ENCODE measurements at regions not wholly inside any gene's neighbourhood (a gene's known extent, or its start where the extent isn't known, plus 50 kb on each side); places are given as distances from the start of the nearest gene placed in this dataset.

- DNase-seq (ENCODE audit: low spot score), result no peak
- Histone ChIP-seq H3K27ac (no peak overlapping the region), H3K4me3 (no peak overlapping the region)
- TF ChIP-seq, protein P1, sequence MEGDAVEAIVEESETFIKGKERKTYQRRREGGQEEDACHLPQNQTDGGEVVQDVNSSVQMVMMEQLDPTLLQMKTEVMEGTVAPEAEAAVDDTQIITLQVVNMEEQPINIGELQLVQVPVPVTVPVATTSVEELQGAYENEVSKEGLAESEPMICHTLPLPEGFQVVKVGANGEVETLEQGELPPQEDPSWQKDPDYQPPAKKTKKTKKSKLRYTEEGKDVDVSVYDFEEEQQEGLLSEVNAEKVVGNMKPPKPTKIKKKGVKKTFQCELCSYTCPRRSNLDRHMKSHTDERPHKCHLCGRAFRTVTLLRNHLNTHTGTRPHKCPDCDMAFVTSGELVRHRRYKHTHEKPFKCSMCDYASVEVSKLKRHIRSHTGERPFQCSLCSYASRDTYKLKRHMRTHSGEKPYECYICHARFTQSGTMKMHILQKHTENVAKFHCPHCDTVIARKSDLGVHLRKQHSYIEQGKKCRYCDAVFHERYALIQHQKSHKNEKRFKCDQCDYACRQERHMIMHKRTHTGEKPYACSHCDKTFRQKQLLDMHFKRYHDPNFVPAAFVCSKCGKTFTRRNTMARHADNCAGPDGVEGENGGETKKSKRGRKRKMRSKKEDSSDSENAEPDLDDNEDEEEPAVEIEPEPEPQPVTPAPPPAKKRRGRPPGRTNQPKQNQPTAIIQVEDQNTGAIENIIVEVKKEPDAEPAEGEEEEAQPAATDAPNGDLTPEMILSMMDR (IDR thresholded peaks at IDR 0.05), result no peak
Observed at GRCh38 chrX:39161611-39162255, 360.5 kb downstream of the MID1IP1 start.

- Histone ChIP-seq H3K27ac (no peak overlapping the region), H3K4me3 (peak overlapping the region; percentile 60)
- TF ChIP-seq, protein P1 (IDR thresholded peaks at IDR 0.05), result no peak
- no peak for DNase-seq (ENCODE audit: low spot score)
Observed at GRCh38 chrX:39162322-39162735, 361.1 kb downstream of the MID1IP1 start.

DNA sequence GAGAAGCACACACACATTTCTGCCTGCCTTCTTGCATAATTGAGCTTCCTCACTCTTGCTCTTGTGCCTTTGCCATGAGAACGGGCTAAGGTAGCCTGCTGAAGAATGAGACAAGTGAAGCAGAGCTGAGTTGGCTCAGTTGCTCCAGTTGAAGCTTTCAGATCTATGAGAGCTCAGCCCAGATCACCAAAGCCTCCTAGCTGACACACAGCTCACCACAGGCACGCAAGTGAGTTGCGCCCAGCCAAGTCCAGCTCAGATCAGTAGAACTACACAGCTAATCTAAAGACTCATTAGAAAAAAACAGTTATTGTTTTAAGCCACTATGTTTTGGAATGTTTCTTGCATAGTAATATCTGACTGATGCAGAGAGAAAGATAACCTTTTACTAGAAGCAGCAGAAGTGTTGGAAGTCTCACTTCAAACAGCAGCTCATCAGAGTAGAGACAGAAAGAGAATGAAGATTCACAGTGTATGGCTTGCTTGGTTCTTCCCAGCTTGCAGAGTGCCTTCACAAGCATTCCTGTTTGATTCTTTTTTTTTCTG is 362.4 kb downstream of the MID1IP1 start:
- no peak overlapping the region for H3K4me3 ChIP-seq
- TF ChIP-seq, protein P1 (IDR thresholded peaks at IDR 0.05), result no peak
- H3K27ac ChIP-seq, result no peak overlapping the region
- no peak for DNase-seq (ENCODE audit: low spot score)

GRCh38 chrX:39164212-39164611 is 363.0 kb downstream of the MID1IP1 start:
- TF ChIP-seq, protein P1 (IDR thresholded peaks at IDR 0.05), result no peak
- Histone ChIP-seq H3K27ac (no peak overlapping the region), H3K4me3 (no peak overlapping the region)
- DNase-seq (ENCODE audit: low spot score), result no peak

- TF ChIP-seq, protein P1 (IDR thresholded peaks at IDR 0.05), result no peak
- H3K27ac ChIP-seq, result no peak overlapping the region
- H3K4me3 ChIP-seq, result no peak overlapping the region
- DNase-seq (ENCODE audit: low spot score), result no peak
Observed at GRCh38 chrX:39165185-39165584, 363.9 kb downstream of the MID1IP1 start.

DNA sequence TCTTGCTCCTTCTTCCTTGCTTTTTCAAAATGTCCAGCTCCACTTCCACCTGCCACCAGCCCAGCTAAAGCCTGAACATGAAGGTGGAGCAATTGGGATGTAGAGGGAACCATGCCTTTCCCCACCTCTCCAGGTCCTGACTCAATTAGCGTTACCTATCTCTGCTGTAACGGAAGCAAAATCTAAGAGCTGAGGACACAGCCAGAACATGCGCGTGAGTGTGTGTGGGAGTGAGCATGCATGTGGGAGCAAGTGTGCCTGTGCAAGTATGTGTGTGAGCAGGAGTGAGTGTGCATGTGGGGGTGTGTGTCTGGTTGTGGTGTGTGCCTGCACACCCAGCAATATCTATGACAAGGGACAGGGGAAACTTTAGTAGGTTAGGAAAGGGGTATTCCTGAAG is 364.5 kb downstream of the MID1IP1 start:
- DNase-seq (ENCODE audit: low spot score), result no peak
- H3K4me3 ChIP-seq, result no peak overlapping the region
- H3K27ac ChIP-seq, result no peak overlapping the region
- TF ChIP-seq, protein P1 (IDR thresholded peaks at IDR 0.05), result no peak

DNA sequence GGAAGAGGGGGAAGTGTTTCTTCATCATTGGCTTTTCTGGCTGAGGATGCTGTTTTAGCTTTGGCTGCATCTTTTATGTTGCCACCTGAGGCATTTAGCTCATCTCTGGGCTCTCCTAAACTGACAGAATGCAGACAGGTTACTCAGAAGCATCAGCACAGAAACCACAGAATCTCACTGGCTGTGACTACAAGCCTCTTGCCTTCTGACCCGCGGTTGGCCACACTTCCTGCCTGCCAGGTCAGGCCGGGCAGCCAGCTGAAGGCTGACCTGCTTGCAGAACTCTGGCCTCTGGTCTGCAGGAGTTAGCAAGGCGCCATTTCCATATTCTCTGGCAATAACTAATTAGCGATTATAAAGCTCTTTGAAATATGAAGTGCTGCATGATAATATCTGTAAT is 366.5 kb downstream of the MID1IP1 start:
- H3K27ac ChIP-seq, result no peak overlapping the region
- DNase-seq (ENCODE audit: low spot score), result no peak
- H3K4me3 ChIP-seq, result no peak overlapping the region
- TF ChIP-seq, protein P1 (IDR thresholded peaks at IDR 0.05), result no peak

All from coronary artery (tissue), 2 donors.